GM23338 (cell line): ENCODE measurements at regions not wholly inside any gene's neighbourhood (a gene's known extent, or its start where the extent isn't known, plus 50 kb on each side); places are given as distances from the start of the nearest gene placed in this dataset.

Experiments
- ATAC-seq: fragments of 200-7000 bp; cut with Tn5 transposase; 3 replicates; pipeline ENCODE4 v1.9.1; 2020
- DNase-seq: peaks from one replicate; pipeline ENCODE4 v3.0.0-alpha.2; 2015; ENCODE audit warnings: low spot score
- H2AFZ ChIP-seq: fragments of 200-600 bp; sonication (generic); 2 replicates; pipeline ENCODE4 v1.8.0; 2016; ENCODE audit warnings: antibody characterized with exemption, mild to moderate bottlenecking, moderate library complexity
- H3F3A ChIP-seq: fragments of 200-600 bp; sonication (generic); replicated peaks from 2 replicates; pipeline ENCODE4 v1.8.0; 2017; ENCODE audit warnings: antibody characterized with exemption, mixed run types, low read depth
- H3K27ac ChIP-seq: fragments of 200-600 bp; sonication (generic); 2 replicates; pipeline ENCODE4 v1.6.1; 2016; ENCODE audit warnings: low read depth
- H3K27me3 ChIP-seq: fragments of 200-600 bp; sonication (generic); 2 replicates; pipeline ENCODE4 v1.8.0; 2016; ENCODE audit warnings: mild to moderate bottlenecking, mixed run types, moderate library complexity; ENCODE audit not compliant: insufficient read depth
- H3K36me3 ChIP-seq: fragments of 200-600 bp; sonication (generic); 2 replicates; pipeline ENCODE4 v1.8.0; 2016; ENCODE audit warnings: mild to moderate bottlenecking; ENCODE audit not compliant: insufficient read depth
- H3K4me1 ChIP-seq: fragments of 200-600 bp; sonication (generic); 2 replicates; pipeline ENCODE4 v1.8.0; 2016; ENCODE audit warnings: mild to moderate bottlenecking, moderate library complexity; ENCODE audit not compliant: insufficient read depth
- H3K4me2 ChIP-seq: fragments of 200-600 bp; sonication (generic); 2 replicates; pipeline ENCODE4 v1.7.1; 2017; ENCODE audit warnings: mixed run types
- H3K4me3 ChIP-seq: fragments of 200-600 bp; sonication (generic); 2 replicates; pipeline ENCODE4 v1.6.1; 2016; ENCODE audit warnings: mixed run types
- H3K79me2 ChIP-seq: fragments of 200-600 bp; sonication (generic); replicated peaks from 2 replicates; pipeline ENCODE4 v1.8.0; 2017; ENCODE audit warnings: mild to moderate bottlenecking; ENCODE audit not compliant: insufficient read depth
- H3K9me2 ChIP-seq: fragments of 200-600 bp; sonication (generic); 2 replicates; pipeline ENCODE4 v1.8.0; 2017; ENCODE audit not compliant: insufficient read depth
- H4K20me1 ChIP-seq: fragments of 200-600 bp; sonication (generic); replicated peaks from 2 replicates; pipeline ENCODE4 v1.8.0; 2017; ENCODE audit warnings: mild to moderate bottlenecking; ENCODE audit not compliant: insufficient read depth
- H3K27ac Mint-ChIP-seq: 2 replicates; pipeline ENCODE4 v1.8.0; 2020; ENCODE audit warnings: inconsistent platforms, mild to moderate bottlenecking, moderate library complexity, mixed read lengths
- H3K27me3 Mint-ChIP-seq: 3 replicates; pipeline ENCODE4 v1.8.0; 2022; ENCODE audit warnings: low read depth, mild to moderate bottlenecking, moderate library complexity, mixed read lengths, inconsistent platforms; ENCODE audit not compliant: insufficient read depth, poor library complexity
- H3K36me3 Mint-ChIP-seq: 3 replicates; pipeline ENCODE4 v1.8.0; 2021; ENCODE audit warnings: low read depth, mild to moderate bottlenecking, inconsistent platforms, moderate library complexity, mixed read lengths
- H3K4me1 Mint-ChIP-seq: 3 replicates; pipeline ENCODE4 v1.8.0; 2020; ENCODE audit warnings: mild to moderate bottlenecking, inconsistent platforms, mixed read lengths
- H3K4me3 Mint-ChIP-seq: 3 replicates; pipeline ENCODE4 v1.8.0; 2021; ENCODE audit warnings: moderate library complexity, mild to moderate bottlenecking, inconsistent platforms, mixed read lengths
- H3K9me3 Mint-ChIP-seq: 3 replicates; pipeline ENCODE4 v1.8.0; 2020; ENCODE audit warnings: moderate library complexity, mild to moderate bottlenecking, inconsistent platforms, mixed read lengths
- CREB1 ChIP-seq: fragments of 250-450 bp; sonication (Bioruptor Pico); IDR thresholded peaks from 2 replicates; pipeline ENCODE4 v1.5.0; 2020; ENCODE audit warnings: low read depth, mild to moderate bottlenecking, moderate library complexity
- EZH2 ChIP-seq: fragments of 200-600 bp; sonication (generic); IDR thresholded peaks from one replicate; pipeline ENCODE4 v1.8.0; 2017; ENCODE audit warnings: antibody characterized with exemption, mild to moderate bottlenecking, low read depth; ENCODE audit not compliant: unreplicated experiment
- EZH2phosphoT487 ChIP-seq: fragments of 200-600 bp; sonication (generic); IDR thresholded peaks from one replicate; pipeline ENCODE4 v1.8.1; 2018; ENCODE audit warnings: antibody characterized with exemption; ENCODE audit not compliant: unreplicated experiment
- JUNB ChIP-seq: IDR thresholded peaks from one replicate; pipeline ENCODE4 v1.6.1; 2016; ENCODE audit warnings: antibody characterized with exemption; ENCODE audit not compliant: unreplicated experiment
- NANOG ChIP-seq: IDR thresholded peaks from 2 replicates; pipeline ENCODE4 v1.6.1; 2016; ENCODE audit warnings: antibody characterized with exemption, borderline replicate concordance
- POLR2AphosphoS5 ChIP-seq: IDR thresholded peaks from 2 replicates; pipeline ENCODE4 v1.6.1; 2016; ENCODE audit warnings: antibody characterized with exemption, low read depth
- STAT1 ChIP-seq: IDR thresholded peaks from one replicate; pipeline ENCODE4 v1.6.1; 2016; ENCODE audit warnings: antibody characterized with exemption; ENCODE audit not compliant: unreplicated experiment
- ZNF114 ChIP-seq: fragments of 250-450 bp; sonication (Bioruptor Pico); IDR thresholded peaks from 2 replicates; pipeline ENCODE4 v1.5.0; 2020; ENCODE audit warnings: mild to moderate bottlenecking, moderate library complexity
- ZNF331 ChIP-seq: fragments of 250-450 bp; sonication (Bioruptor Pico); IDR thresholded peaks from 2 replicates; pipeline ENCODE4 v1.5.0; 2020; ENCODE audit warnings: low read depth, mild to moderate bottlenecking, moderate library complexity
- TF ChIP-seq, protein P1 (sequence below): IDR thresholded peaks from 2 replicates; pipeline ENCODE4 v1.6.1; 2016; ENCODE audit warnings: antibody characterized with exemption
- TF ChIP-seq, protein P2 (sequence below): IDR thresholded peaks from one replicate; pipeline ENCODE4 v1.6.1; 2018; ENCODE audit warnings: antibody characterized with exemption; ENCODE audit not compliant: unreplicated experiment
- TF ChIP-seq, protein P3 (sequence below): fragments of 250-450 bp; sonication (Bioruptor Pico); IDR thresholded peaks from 2 replicates; pipeline ENCODE4 v1.5.0; 2020; ENCODE audit warnings: mild to moderate bottlenecking, moderate library complexity
- TF ChIP-seq, protein P4 (sequence below), 2 experiments: fragments of 200-600 bp in 1 of 2; sonication (generic) in 1 of 2; conservative IDR thresholded peaks; 2 replicates each; pipeline versions ENCODE4 v1.5.1 to v1.6.1; 2016 to 2017; ENCODE audit warnings: antibody characterized with exemption in 2 of 2, low read depth in 2 of 2, mild to moderate bottlenecking in 2 of 2, moderate library complexity in 1 of 2

DNA sequence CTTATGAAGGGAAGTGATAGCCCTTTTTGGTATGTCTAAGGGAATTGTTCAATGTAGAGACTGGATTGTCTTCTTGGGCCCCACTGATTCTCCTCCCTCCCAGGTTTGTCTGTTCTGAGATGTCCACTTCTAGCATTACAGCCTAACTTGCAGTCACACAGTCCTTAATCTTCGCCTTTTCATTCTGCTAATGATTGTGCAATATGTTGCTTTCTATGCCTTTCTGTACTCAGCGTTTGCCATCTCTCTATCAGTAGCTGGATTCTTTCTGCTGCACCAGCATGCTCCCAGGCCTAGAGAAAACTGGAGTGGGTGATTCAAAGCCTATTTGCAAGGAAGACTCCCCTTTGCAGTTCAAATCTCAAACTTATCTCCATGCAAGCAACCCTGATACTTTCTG, 307.5 kb upstream of the DACH1 start:
- Histone ChIP-seq H2AFZ (0 out of 2 replicates have a peak overlapping the region, but pooled peaks have one; percentile 25), H3K4me3 (no peak overlapping the region), H3K9me2 (no peaks in the 10 kb centered on the region), H3K36me3 (no peaks in the 10 kb centered on the region), H3F3A (no peaks in the 10 kb centered on the region), H3K27me3 (no peaks in the 10 kb centered on the region), H3K79me2 (no peaks in the 10 kb centered on the region), H3K4me1 (peaks cover 3% of the 10 kb centered on the region; the same call in 1 of the 2 replicates), H3K4me2 (no peak overlapping the region), H4K20me1 (no peaks in the 10 kb centered on the region), H3K27ac (no peak overlapping the region)
- Mint-ChIP-seq H3K36me3 (no peaks in the 10 kb centered on the region), H3K4me1 (no peaks in the 10 kb centered on the region), H3K4me3 (no peak overlapping the region), H3K27me3 (peaks cover 2% of the 10 kb centered on the region), H3K9me3 (no peaks in the 10 kb centered on the region), H3K27ac (no peak overlapping the region)
- no peak for TF ChIP-seq ZNF114
- no peak for TF ChIP-seq POLR2AphosphoS5
- no peak for TF ChIP-seq CREB1 (CRISPR knock-in tag)
- TF ChIP-seq NANOG: no peak
- TF ChIP-seq, protein P1, sequence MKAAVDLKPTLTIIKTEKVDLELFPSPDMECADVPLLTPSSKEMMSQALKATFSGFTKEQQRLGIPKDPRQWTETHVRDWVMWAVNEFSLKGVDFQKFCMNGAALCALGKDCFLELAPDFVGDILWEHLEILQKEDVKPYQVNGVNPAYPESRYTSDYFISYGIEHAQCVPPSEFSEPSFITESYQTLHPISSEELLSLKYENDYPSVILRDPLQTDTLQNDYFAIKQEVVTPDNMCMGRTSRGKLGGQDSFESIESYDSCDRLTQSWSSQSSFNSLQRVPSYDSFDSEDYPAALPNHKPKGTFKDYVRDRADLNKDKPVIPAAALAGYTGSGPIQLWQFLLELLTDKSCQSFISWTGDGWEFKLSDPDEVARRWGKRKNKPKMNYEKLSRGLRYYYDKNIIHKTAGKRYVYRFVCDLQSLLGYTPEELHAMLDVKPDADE: no peak
- no peak for TF ChIP-seq JUNB
- TF ChIP-seq EZH2phosphoT487: no peak
- TF ChIP-seq, protein P2, sequence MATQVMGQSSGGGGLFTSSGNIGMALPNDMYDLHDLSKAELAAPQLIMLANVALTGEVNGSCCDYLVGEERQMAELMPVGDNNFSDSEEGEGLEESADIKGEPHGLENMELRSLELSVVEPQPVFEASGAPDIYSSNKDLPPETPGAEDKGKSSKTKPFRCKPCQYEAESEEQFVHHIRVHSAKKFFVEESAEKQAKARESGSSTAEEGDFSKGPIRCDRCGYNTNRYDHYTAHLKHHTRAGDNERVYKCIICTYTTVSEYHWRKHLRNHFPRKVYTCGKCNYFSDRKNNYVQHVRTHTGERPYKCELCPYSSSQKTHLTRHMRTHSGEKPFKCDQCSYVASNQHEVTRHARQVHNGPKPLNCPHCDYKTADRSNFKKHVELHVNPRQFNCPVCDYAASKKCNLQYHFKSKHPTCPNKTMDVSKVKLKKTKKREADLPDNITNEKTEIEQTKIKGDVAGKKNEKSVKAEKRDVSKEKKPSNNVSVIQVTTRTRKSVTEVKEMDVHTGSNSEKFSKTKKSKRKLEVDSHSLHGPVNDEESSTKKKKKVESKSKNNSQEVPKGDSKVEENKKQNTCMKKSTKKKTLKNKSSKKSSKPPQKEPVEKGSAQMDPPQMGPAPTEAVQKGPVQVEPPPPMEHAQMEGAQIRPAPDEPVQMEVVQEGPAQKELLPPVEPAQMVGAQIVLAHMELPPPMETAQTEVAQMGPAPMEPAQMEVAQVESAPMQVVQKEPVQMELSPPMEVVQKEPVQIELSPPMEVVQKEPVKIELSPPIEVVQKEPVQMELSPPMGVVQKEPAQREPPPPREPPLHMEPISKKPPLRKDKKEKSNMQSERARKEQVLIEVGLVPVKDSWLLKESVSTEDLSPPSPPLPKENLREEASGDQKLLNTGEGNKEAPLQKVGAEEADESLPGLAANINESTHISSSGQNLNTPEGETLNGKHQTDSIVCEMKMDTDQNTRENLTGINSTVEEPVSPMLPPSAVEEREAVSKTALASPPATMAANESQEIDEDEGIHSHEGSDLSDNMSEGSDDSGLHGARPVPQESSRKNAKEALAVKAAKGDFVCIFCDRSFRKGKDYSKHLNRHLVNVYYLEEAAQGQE: no peak
- no peak for TF ChIP-seq EZH2
- TF ChIP-seq STAT1: no peak
- TF ChIP-seq, protein P3, sequence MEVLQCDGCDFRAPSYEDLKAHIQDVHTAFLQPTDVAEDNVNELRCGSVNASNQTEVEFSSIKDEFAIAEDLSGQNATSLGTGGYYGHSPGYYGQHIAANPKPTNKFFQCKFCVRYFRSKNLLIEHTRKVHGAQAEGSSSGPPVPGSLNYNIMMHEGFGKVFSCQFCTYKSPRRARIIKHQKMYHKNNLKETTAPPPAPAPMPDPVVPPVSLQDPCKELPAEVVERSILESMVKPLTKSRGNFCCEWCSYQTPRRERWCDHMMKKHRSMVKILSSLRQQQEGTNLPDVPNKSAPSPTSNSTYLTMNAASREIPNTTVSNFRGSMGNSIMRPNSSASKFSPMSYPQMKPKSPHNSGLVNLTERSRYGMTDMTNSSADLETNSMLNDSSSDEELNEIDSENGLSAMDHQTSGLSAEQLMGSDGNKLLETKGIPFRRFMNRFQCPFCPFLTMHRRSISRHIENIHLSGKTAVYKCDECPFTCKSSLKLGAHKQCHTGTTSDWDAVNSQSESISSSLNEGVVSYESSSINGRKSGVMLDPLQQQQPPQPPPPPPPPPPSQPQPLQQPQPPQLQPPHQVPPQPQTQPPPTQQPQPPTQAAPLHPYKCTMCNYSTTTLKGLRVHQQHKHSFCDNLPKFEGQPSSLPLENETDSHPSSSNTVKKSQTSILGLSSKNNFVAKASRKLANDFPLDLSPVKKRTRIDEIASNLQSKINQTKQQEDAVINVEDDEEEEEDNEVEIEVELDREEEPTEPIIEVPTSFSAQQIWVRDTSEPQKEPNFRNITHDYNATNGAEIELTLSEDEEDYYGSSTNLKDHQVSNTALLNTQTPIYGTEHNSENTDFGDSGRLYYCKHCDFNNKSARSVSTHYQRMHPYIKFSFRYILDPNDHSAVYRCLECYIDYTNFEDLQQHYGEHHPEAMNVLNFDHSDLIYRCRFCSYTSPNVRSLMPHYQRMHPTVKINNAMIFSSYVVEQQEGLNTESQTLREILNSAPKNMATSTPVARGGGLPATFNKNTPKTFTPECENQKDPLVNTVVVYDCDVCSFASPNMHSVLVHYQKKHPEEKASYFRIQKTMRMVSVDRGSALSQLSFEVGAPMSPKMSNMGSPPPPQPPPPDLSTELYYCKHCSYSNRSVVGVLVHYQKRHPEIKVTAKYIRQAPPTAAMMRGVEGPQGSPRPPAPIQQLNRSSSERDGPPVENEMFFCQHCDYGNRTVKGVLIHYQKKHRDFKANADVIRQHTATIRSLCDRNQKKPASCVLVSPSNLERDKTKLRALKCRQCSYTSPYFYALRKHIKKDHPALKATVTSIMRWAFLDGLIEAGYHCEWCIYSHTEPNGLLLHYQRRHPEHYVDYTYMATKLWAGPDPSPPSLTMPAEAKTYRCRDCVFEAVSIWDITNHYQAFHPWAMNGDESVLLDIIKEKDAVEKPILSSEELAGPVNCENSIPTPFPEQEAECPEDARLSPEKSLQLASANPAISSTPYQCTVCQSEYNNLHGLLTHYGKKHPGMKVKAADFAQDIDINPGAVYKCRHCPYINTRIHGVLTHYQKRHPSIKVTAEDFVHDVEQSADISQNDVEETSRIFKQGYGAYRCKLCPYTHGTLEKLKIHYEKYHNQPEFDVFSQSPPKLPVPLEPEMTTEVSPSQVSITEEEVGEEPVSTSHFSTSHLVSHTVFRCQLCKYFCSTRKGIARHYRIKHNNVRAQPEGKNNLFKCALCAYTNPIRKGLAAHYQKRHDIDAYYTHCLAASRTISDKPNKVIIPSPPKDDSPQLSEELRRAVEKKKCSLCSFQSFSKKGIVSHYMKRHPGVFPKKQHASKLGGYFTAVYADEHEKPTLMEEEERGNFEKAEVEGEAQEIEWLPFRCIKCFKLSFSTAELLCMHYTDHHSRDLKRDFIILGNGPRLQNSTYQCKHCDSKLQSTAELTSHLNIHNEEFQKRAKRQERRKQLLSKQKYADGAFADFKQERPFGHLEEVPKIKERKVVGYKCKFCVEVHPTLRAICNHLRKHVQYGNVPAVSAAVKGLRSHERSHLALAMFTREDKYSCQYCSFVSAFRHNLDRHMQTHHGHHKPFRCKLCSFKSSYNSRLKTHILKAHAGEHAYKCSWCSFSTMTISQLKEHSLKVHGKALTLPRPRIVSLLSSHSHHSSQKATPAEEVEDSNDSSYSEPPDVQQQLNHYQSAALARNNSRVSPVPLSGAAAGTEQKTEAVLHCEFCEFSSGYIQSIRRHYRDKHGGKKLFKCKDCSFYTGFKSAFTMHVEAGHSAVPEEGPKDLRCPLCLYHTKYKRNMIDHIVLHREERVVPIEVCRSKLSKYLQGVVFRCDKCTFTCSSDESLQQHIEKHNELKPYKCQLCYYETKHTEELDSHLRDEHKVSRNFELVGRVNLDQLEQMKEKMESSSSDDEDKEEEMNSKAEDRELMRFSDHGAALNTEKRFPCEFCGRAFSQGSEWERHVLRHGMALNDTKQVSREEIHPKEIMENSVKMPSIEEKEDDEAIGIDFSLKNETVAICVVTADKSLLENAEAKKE: no peak
- no peak for TF ChIP-seq ZNF331
- TF ChIP-seq, protein P4, sequence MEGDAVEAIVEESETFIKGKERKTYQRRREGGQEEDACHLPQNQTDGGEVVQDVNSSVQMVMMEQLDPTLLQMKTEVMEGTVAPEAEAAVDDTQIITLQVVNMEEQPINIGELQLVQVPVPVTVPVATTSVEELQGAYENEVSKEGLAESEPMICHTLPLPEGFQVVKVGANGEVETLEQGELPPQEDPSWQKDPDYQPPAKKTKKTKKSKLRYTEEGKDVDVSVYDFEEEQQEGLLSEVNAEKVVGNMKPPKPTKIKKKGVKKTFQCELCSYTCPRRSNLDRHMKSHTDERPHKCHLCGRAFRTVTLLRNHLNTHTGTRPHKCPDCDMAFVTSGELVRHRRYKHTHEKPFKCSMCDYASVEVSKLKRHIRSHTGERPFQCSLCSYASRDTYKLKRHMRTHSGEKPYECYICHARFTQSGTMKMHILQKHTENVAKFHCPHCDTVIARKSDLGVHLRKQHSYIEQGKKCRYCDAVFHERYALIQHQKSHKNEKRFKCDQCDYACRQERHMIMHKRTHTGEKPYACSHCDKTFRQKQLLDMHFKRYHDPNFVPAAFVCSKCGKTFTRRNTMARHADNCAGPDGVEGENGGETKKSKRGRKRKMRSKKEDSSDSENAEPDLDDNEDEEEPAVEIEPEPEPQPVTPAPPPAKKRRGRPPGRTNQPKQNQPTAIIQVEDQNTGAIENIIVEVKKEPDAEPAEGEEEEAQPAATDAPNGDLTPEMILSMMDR (conservative IDR thresholded peaks at IDR 0.05; ENCODE audit: low read depth in 2 of 2): no peak
- ATAC-seq (no peak), DNase-seq (no peak)
